GM21423 (cell line): ENCODE measurements at regions not wholly inside any gene's neighbourhood (a gene's known extent, or its start where the extent isn't known, plus 50 kb on each side); places are given as distances from the start of the nearest gene placed in this dataset.

ENCODE experiments used
- ATAC-seq: cut with Tn5 transposase; IDR thresholded peaks from one replicate; pipeline ENCODE4 v1.9.1; 2021; ENCODE audit warnings: mild to moderate bottlenecking, moderate library complexity; ENCODE audit not compliant: unreplicated experiment

DNA sequence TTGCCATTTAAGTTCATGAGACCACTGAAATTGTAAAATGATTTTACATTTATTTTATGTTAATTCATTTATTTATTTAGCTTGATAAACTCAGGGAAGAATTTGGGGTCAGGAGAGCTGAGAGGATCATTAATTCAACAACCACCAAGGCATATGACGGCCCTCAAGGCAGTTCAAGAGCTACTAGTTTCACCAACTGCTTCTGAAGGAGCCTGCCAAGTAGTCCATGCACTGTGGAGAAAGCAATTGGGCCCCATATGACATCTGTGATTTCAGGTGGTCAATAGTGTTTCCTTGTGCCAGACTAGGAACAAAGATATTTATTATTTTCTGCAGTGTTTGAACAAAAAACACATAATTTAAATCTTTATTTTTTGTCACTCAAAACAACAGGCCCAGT is 236.4 kb downstream of the CASP12 start:
- no peak for ATAC-seq

GRCh38 chr11:104661471-104661870 is 236.8 kb downstream of the CASP12 start:
- no peak for ATAC-seq

DNA sequence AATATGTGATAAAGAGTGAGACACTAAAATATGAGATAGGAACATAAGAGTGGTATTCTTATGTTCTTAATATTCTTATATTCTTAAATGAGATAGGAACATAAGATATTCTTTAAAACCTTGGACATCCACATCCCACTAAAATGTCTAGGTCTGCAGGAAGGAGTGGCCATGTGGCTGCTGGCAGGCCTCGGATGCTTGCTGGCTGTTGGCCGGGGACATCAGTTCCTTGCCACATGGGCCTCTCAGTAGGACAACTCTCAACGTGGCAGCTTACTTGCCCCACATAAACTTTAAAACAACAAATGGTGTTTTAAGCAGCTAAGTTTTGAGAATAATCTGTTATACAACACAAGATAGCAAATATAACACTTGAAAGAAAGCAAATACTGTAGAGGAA is 240.1 kb downstream of the CASP12 start:
- ATAC-seq: no peak

GRCh38 chr11:104657083-104657482 is 241.2 kb downstream of the CASP12 start:
- ATAC-seq: no peak

GRCh38 chr11:104655066-104655465 is 243.2 kb downstream of the CASP12 start:
- no peak for ATAC-seq

GRCh38 chr11:104654181-104654813 is 244.0 kb downstream of the CASP12 start:
- ATAC-seq: no peak

DNA sequence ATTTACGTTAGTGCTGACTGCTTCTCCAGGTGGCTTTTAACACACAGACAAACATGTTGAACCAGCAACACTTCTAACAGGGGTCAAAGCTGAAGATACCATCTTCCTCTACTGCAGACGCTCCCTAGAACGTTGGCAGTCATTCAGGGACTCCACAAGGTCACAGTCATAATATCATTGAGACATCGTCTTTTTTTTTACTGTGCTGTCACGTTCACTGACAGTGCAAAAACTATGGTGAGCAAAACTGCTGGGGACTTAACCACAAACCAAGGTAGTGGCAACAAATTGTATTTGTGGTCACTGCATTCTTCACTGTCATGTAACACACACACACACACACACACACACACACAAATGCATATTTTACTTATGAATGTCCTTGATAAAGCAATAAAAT is 244.9 kb downstream of the CASP12 start:
- ATAC-seq: no peak

DNA sequence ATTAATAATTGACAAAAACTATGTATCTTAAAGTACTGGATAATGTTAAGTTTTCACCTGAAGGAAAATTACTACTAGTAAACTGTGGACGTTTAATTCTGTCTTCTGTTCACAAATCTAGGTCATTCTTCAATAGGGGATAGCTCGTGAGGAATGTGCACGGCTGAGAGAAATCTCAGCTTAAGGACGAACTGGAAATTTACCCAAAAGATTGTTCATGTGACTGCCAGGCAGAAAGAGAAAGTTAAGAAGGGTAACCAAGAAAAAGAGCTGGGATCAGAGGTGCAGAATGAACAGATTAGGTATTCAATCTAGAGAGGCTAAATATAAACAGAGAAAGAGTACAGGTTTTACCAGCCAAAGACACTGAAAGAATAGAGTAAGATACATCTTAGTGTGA is 245.3 kb downstream of the CASP12 start:
- ATAC-seq: no peak

DNA sequence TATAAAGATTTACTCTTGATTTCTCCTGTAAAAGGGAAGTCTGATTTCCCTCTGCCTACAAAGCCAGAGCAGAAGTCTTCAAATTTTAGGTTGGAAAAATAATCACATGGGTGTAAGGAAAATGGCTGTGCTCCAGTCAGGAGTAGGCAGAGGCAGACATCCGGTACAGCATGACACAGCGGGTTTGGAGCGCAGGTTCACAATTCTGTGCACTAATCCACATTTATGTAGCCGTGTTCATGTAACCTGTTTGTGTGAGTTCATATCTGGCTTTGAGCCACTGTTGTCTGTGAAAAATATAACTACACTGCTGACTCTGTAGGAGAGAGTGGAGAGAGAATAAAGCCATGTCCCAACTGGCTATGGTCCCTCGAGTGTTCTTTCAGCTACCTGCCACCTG is 248.0 kb downstream of the CASP12 start:
- ATAC-seq: no peak

- ATAC-seq: no peak
Measured at GRCh38 chr11:104649002-104649401, 249.3 kb downstream of the CASP12 start.

GRCh38 chr11:104645261-104646222 is 252.7 kb downstream of the CASP12 start:
- no peak for ATAC-seq

- no peak for ATAC-seq
Measured at GRCh38 chr11:104637662-104638170, 260.5 kb downstream of the CASP12 start.

DNA sequence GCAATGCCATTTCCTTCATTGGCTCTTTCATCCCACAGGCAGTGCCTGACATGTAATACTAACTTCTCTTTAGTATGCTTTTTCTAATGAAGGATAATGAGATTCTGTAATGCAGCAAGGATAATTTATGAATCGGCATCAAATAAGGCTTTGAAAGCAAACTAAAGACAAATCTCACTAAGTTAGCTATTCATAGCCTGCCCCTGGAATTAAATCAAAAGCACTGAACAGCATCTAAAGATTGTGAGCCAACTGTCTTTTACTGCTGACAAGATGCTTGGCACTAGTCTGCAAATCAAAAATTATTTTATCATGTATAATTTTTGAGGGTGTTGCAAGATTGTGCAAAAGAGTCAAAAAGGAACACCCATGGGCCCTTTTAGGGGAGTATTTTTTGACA is 265.0 kb downstream of the CASP12 start:
- ATAC-seq: no peak

DNA sequence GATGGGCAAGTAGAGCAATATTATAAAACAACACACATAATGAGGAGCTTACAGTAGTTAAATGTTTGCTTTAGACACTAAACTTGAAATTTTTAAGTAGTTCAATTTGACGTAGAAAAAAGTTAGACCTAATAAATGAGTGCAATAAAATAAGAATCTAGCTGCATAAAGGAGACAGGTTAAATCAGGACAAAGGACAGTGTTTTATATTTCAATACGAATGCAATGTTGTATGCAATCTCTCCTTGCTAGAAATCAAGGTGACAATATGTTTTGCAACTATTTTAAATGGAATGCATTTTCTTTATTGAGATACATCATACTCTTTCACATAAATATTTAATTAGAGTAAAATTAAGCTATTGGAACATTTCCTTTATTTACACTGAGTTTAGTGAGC is 267.9 kb downstream of the CASP12 start:
- ATAC-seq: no peak

DNA sequence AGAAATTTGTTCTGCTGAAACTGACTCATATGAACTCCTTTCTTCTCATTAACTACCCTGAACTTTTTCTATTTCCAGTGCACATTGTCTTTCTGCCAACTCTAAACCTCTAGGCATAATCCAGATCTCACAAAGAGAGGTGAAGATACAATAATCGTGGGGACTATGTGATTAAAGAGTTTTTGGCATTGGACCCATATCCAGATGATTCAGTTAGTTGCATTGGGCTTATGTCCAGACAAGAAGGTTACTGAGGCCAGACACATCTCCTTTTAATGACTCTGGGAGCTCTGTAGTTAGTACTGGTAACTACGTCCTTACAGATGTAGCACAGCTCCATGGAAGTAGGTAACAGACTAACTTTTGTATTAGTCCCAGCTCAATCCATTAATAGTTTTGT is 273.0 kb downstream of the CASP12 start:
- ATAC-seq: no peak

DNA sequence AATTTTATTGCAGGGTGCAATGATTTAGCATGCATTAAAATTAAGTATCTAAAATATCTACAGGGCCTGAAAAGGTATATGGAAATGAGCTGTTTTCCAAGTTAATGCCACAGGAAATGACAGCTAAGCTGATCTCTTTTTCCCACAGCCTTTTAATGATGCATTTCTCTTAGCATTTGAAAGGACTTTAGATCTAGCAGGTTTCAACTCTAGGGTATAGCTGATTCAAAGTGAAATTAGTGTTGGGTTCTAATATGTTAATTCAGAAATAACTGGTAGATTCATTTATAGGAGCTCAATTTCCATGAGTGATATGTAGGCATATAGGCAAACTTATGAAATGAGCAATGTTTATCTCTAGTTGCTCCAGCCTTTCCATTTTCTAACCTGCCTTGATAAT is 274.2 kb downstream of the CASP12 start:
- no peak for ATAC-seq

GRCh38 chr11:104623518-104623917 is 274.7 kb downstream of the CASP12 start:
- no peak for ATAC-seq

DNA sequence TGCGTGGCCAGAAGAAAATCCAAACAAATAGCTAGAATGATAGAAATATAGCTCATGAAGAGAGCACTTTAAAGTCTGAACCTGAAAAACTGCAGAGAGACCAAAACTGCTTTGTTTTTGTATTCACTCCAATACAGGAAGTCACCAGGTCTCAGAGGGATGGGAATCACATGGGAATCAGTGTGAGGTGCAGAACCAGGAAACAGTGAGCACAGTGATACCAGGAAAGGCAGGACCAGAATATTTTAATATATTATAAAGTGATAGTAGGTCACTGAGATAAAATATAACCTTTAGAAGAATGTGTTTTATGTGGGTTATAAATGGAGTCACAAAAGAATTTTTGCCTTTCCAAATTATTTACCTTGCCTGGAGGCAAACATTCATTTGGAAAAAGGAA is 277.3 kb downstream of the CASP12 start:
- no peak for ATAC-seq

GRCh38 chr11:104619751-104620150 is 278.5 kb downstream of the CASP12 start:
- ATAC-seq: no peak

GRCh38 chr11:104618954-104619353 is 279.3 kb downstream of the CASP12 start:
- no peak for ATAC-seq

GRCh38 chr11:104614961-104615360 is 283.3 kb downstream of the CASP12 start:
- ATAC-seq: no peak

DNA sequence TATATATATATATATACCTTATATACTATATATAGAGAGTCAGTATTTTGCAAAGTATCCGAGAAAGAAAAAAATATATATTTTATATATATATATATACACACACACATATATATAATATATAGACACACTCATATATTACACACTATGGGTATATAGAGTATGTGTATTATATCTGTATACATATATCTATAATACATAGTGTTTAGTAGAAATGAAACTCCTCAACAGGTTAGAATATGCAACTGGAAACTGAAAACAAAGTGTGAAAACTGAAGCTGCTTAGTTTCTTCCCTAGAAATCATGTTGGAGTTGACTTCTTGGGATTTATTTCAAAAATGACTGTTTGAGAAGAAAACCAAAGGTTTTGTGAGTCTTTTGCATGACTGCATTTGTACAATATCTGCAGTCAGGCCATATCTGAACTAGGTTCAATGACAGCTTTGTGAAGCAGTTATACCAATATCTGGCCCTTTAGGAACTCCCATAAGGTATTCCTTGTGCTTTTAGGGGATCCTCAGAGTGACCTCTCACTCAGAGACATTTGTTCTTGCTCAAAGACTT is 284.1 kb downstream of the CASP12 start:
- no peak for ATAC-seq
